PC-3 (cell line): ENCODE measurements at regions not wholly inside any gene's neighbourhood (a gene's known extent, or its start where the extent isn't known, plus 50 kb on each side); places are given as distances from the start of the nearest gene placed in this dataset.

ENCODE experiments used
- CTCF ChIP-seq: fragments of 300-600 bp; sonication (generic); conservative IDR thresholded peaks from 2 replicates; pipeline ENCODE4 v1.5.1; 2017; ENCODE audit warnings: antibody characterized with exemption, low read depth, mild to moderate bottlenecking, low read length
- EZH2 ChIP-seq: fragments of 300-600 bp; sonication (generic); IDR thresholded peaks from one replicate; pipeline ENCODE4 v1.6.1; 2017; ENCODE audit warnings: antibody characterized with exemption, mild to moderate bottlenecking, low read length; ENCODE audit not compliant: unreplicated experiment

- no peak for TF ChIP-seq CTCF
- no peak for TF ChIP-seq EZH2
Observed at GRCh38 chr11:44366026-44366425, 56.1 kb upstream of the ALX4 start.
